H1 (cell line): ENCODE measurements at regions not wholly inside any gene's neighbourhood (a gene's known extent, or its start where the extent isn't known, plus 50 kb on each side); places are given as distances from the start of the nearest gene placed in this dataset.

Source experiments
- CTCF ChIA-PET: fragments of 300-600 bp; sonication (Branson Sonifier 250); formaldehyde crosslinking; loops from one replicate; lab custom pipeline; 2021; ENCODE audit not compliant: partially characterized antibody; lab: Charles Lee
- POLR2A ChIA-PET: fragments of 300-600 bp; sonication (Branson Sonifier 250); formaldehyde crosslinking; loops from one replicate; lab custom pipeline; 2021; ENCODE audit warnings: inconsistent platforms; ENCODE audit not compliant: partially characterized antibody; lab: Charles Lee
- DNase-seq, 2 experiments: peaks; one replicate each; pipeline versions ENCODE4 v3.0.0 to v3.0.0-alpha.2; 2010 to 2022; ENCODE audit warnings: low spot score in 2 of 2, low read depth in 1 of 2, mixed read lengths in 1 of 2
- FAIRE-seq: peaks from 2 replicates; lab custom pipeline; 2011; peaks lifted over from hg19 to GRCh38; lab: Jason Lieb, UNC
- H2AFZ ChIP-seq: 2 replicates; pipeline ENCODE4 v1.8.1; 2012; ENCODE audit warnings: low read length, inconsistent platforms
- H2AK5ac ChIP-seq: 2 replicates; pipeline ENCODE4 v1.6.1; 2013; ENCODE audit warnings: low read depth, low read length
- H2BK120ac ChIP-seq: replicated peaks from 2 replicates; pipeline ENCODE3; 2013; ENCODE audit warnings: low read depth, low read length, inconsistent platforms
- H2BK12ac ChIP-seq: 2 replicates; pipeline ENCODE4 v1.6.1; 2013; ENCODE audit warnings: low read depth, low read length
- H2BK15ac ChIP-seq: 2 replicates; pipeline ENCODE4 v1.6.1; 2013; ENCODE audit warnings: low read length
- H2BK20ac ChIP-seq: 2 replicates; pipeline ENCODE4 v1.6.1; 2013; ENCODE audit warnings: low read length
- H2BK5ac ChIP-seq: 2 replicates; pipeline ENCODE4 v1.6.1; 2013; ENCODE audit warnings: low read depth, low read length
- H3K14ac ChIP-seq: 2 replicates; pipeline ENCODE4 v1.6.1; 2013; ENCODE audit warnings: inconsistent platforms; ENCODE audit not compliant: insufficient read length
- H3K18ac ChIP-seq: 2 replicates; pipeline ENCODE4 v1.6.1; 2013; ENCODE audit warnings: low read length; ENCODE audit errors: extremely low read depth
- H3K23ac ChIP-seq: 2 replicates; pipeline ENCODE4 v1.6.1; 2013; ENCODE audit warnings: inconsistent platforms; ENCODE audit not compliant: insufficient read length
- H3K23me2 ChIP-seq: 2 replicates; pipeline ENCODE4 v1.6.1; 2013; ENCODE audit warnings: low read depth, low read length
- H3K27ac ChIP-seq: 2 replicates; pipeline ENCODE4 v1.6.1; 2011; ENCODE audit warnings: low read depth, low read length, inconsistent platforms
- H3K27me3 ChIP-seq, 4 experiments: replicated peaks in 1 of 4; 1 replicate in 1 of 4; 2 replicates in 3 of 4; pipeline versions ENCODE4 v1.6.1 to v1.8.1; 2011 to 2013; ENCODE audit warnings: low read length in 3 of 4, mild to moderate bottlenecking in 3 of 4, inconsistent platforms in 2 of 4, mixed read lengths in 2 of 4, moderate library complexity in 1 of 4; ENCODE audit not compliant: control insufficient read depth in 3 of 4, insufficient read depth in 3 of 4; ENCODE audit errors: extremely low read depth in 1 of 4
- H3K36me3 ChIP-seq, 4 experiments: 2 replicates each; pipeline versions ENCODE4 v1.6.1 to v1.8.1; 2011 to 2013; ENCODE audit warnings: mild to moderate bottlenecking in 4 of 4, low read length in 3 of 4, moderate library complexity in 2 of 4, control low read depth in 1 of 4, inconsistent platforms in 1 of 4; ENCODE audit not compliant: insufficient read depth in 4 of 4, control insufficient read depth in 2 of 4
- H3K4ac ChIP-seq: replicated peaks from 2 replicates; pipeline ENCODE3; 2013; ENCODE audit warnings: low read length, low read depth, mixed read lengths, inconsistent platforms; ENCODE audit not compliant: insufficient read length
- H3K4me1 ChIP-seq, 4 experiments: replicated peaks in 1 of 4; 1 replicate in 1 of 4; 2 replicates in 3 of 4; pipeline versions ENCODE4 v1.6.1 to v1.8.1; 2011 to 2013; ENCODE audit warnings: low read length in 3 of 4, inconsistent platforms in 2 of 4, mixed read lengths in 1 of 4; ENCODE audit not compliant: insufficient read depth in 4 of 4, control insufficient read depth in 3 of 4
- H3K4me2 ChIP-seq, 2 experiments: 2 replicates each; pipeline versions ENCODE4 v1.6.1 to v1.8.1; 2011 to 2013; ENCODE audit warnings: low read depth in 2 of 2, low read length in 2 of 2, control low read depth in 1 of 2, inconsistent platforms in 1 of 2, mild to moderate bottlenecking in 1 of 2; ENCODE audit not compliant: insufficient read depth in 1 of 2
- H3K4me3 ChIP-seq, 4 experiments: fragments of 200-600, 300-600 bp in 1 of 4; sonication (generic), shearing (Covaris generic), sonication (Bioruptor Twin) in 1 of 4; 2 replicates each; pipeline versions ENCODE4 v1.5.1 to v1.8.1; 2011 to 2016; ENCODE audit warnings: low read length in 4 of 4, low read depth in 3 of 4, control low read depth in 2 of 4, inconsistent platforms in 2 of 4, mild to moderate bottlenecking in 2 of 4, mixed read lengths in 1 of 4, moderate library complexity in 1 of 4; ENCODE audit not compliant: insufficient read depth in 2 of 4; ENCODE audit errors: extremely low read depth in 1 of 4
- H3K56ac ChIP-seq: replicated peaks from 2 replicates; pipeline ENCODE3; 2013; ENCODE audit warnings: low read depth, mild to moderate bottlenecking, mixed read lengths, low read length, inconsistent platforms; ENCODE audit not compliant: insufficient read length
- H3K79me1 ChIP-seq: 2 replicates; pipeline ENCODE4 v1.6.1; 2013; ENCODE audit warnings: low read depth, low read length, control low read depth
- H3K79me2 ChIP-seq, 2 experiments: 2 replicates each; pipeline versions ENCODE4 v1.6.1 to v1.8.1; 2012 to 2013; ENCODE audit warnings: low read length in 2 of 2, mild to moderate bottlenecking in 2 of 2, inconsistent platforms in 1 of 2; ENCODE audit not compliant: insufficient read depth in 2 of 2, control insufficient read depth in 1 of 2
- H3K9ac ChIP-seq, 4 experiments: replicated peaks in 1 of 4; 1 replicate in 1 of 4; 2 replicates in 3 of 4; pipeline versions ENCODE4 v1.6.1 to v1.8.1; 2011 to 2013; ENCODE audit warnings: low read depth in 3 of 4, low read length in 3 of 4, control low read depth in 2 of 4, mild to moderate bottlenecking in 2 of 4, moderate library complexity in 2 of 4, inconsistent platforms in 1 of 4; ENCODE audit errors: extremely low read depth in 1 of 4
- H3K9me3 ChIP-seq, 2 experiments: 2 replicates each; pipeline versions ENCODE4 v1.6.1 to v1.8.1; 2012 to 2013; ENCODE audit warnings: mild to moderate bottlenecking in 2 of 2, moderate library complexity in 2 of 2, control low read depth in 1 of 2, inconsistent platforms in 1 of 2, low read depth in 1 of 2, low read length in 1 of 2, mixed read lengths in 1 of 2; ENCODE audit not compliant: insufficient read depth in 2 of 2
- H4K20me1 ChIP-seq, 2 experiments: replicated peaks in 1 of 2; 2 replicates each; pipeline versions ENCODE3 to v1.8.1; 2011 to 2013; ENCODE audit warnings: inconsistent platforms in 2 of 2, low read length in 2 of 2, mild to moderate bottlenecking in 1 of 2; ENCODE audit not compliant: insufficient read depth in 2 of 2, control insufficient read depth in 1 of 2
- H4K5ac ChIP-seq: 2 replicates; pipeline ENCODE4 v1.6.1; 2013; ENCODE audit warnings: low read length, low read depth, mixed read lengths, inconsistent platforms; ENCODE audit not compliant: insufficient read length
- H4K8ac ChIP-seq: 2 replicates; pipeline ENCODE4 v1.8.0; 2013; ENCODE audit warnings: mild to moderate bottlenecking, moderate library complexity, low read length, inconsistent platforms; ENCODE audit not compliant: insufficient read depth; ENCODE audit errors: extremely low read depth
- H4K91ac ChIP-seq: replicated peaks from 2 replicates; pipeline ENCODE3; 2013; ENCODE audit warnings: low read length, mixed read lengths, inconsistent platforms; ENCODE audit not compliant: insufficient read length
- BACH1 ChIP-seq: IDR thresholded peaks from 2 replicates; pipeline ENCODE4 v1.6.1; 2012; ENCODE audit warnings: low read length, improper control_type of control experiment
- BCL11A ChIP-seq, 2 experiments: IDR thresholded peaks; one replicate each; pipeline ENCODE4 v1.6.1; 2011; ENCODE audit warnings: low read depth in 2 of 2, low read length in 2 of 2, mild to moderate bottlenecking in 2 of 2
- CBX5 ChIP-seq: fragments of 300-800, 300-1000 bp; sonication (generic); IDR thresholded peaks from 2 replicates; pipeline ENCODE4 v1.7.1; 2016; ENCODE audit warnings: antibody characterized with exemption, low read length, low read depth
- CBX8 ChIP-seq: fragments of 300-800, 300-1000 bp; sonication (generic); IDR thresholded peaks from 2 replicates; pipeline ENCODE4 v1.7.1; 2016; ENCODE audit warnings: low read depth, low read length, borderline replicate concordance
- CREB1 ChIP-seq: IDR thresholded peaks from 2 replicates; pipeline ENCODE4 v1.6.1; 2012; ENCODE audit warnings: inconsistent platforms
- CTBP2 ChIP-seq: IDR thresholded peaks from 2 replicates; pipeline ENCODE4 v1.7.0; 2011; ENCODE audit warnings: borderline replicate concordance, mild to moderate bottlenecking, moderate library complexity, mixed read lengths, low read length; ENCODE audit not compliant: insufficient read depth, insufficient read length
- GABPA ChIP-seq: IDR thresholded peaks from 2 replicates; pipeline ENCODE4 v1.6.1; 2011; ENCODE audit warnings: mild to moderate bottlenecking, low read length, moderate library complexity, borderline replicate concordance; ENCODE audit not compliant: insufficient read depth
- GTF2F1 ChIP-seq: IDR thresholded peaks from 2 replicates; pipeline ENCODE4 v1.6.1; 2012; ENCODE audit warnings: low read depth, low read length, improper control_type of control experiment, borderline replicate concordance
- JUN ChIP-seq: IDR thresholded peaks from 2 replicates; pipeline ENCODE4 v1.6.1; 2011; ENCODE audit warnings: low read depth, mild to moderate bottlenecking, improper control_type of control experiment, low read length
- PHF8 ChIP-seq: fragments of 200-600 bp; sonication (generic); conservative IDR thresholded peaks from 2 replicates; pipeline ENCODE4 v1.7.1; 2012; ENCODE audit warnings: low read depth, mild to moderate bottlenecking, inconsistent platforms, low read length, moderate library complexity
- RFX5 ChIP-seq: IDR thresholded peaks from 2 replicates; pipeline ENCODE4 v1.6.1; 2011; ENCODE audit warnings: low read depth, low read length, improper control_type of control experiment, borderline replicate concordance
- SIRT6 ChIP-seq: IDR thresholded peaks from one replicate; pipeline ENCODE4 v1.7.1; 2012; ENCODE audit warnings: low read length, inconsistent platforms
- SRF ChIP-seq: IDR thresholded peaks from 2 replicates; pipeline ENCODE4 v1.6.1; 2011; ENCODE audit warnings: mild to moderate bottlenecking, low read depth, low read length, moderate library complexity
- TBP ChIP-seq: IDR thresholded peaks from 2 replicates; pipeline ENCODE4 v1.6.1; 2011; ENCODE audit warnings: low read depth, low read length, improper control_type of control experiment
- WGBS, 2 experiments: shearing (Covaris generic) in 1 of 2; methylation state at CpG; one replicate each; pipeline versions ENCODE4 v1.1.6 to v1.1.7; 2013 to 2015; ENCODE audit warnings: low lambda C conversion rate in 2 of 2, mixed read lengths in 2 of 2, inconsistent platforms in 1 of 2, low coverage in 1 of 2, missing lambda C conversion rate in 1 of 2; ENCODE audit not compliant: insufficient replicate concordance in 2 of 2, insufficient coverage in 1 of 2, insufficient read length in 1 of 2; ENCODE audit errors: extremely low coverage in 1 of 2, missing lambda C conversion rate in 1 of 2; 5-methylcytosine and 5-hydroxymethylcytosine counted together
- TF ChIP-seq, protein P1 (sequence below): IDR thresholded peaks from 2 replicates; pipeline ENCODE4 v1.6.1; 2012; ENCODE audit warnings: inconsistent platforms

DNA sequence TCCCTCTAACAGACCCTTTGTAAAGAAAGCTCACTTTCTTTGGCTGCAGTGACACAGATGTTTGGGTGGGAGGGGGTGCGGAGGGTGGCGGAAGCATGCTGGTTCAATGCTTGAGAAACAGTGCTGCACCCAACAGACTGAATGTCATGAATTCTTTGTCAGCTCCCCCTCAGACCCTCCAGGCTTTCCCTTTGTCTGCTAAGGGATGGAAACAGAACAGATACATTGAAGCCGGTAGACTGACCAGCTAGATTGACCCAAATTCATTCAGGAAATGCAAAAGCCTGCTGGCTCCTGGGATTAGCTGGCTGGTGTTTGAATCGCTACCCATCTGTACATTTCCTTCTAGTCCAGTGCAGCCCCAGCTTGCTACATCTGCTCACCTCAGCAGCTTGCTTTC is 90.8 kb upstream of the PAK3 start:
- Histone ChIP-seq H3K4me3 (no peak overlapping the region), H3K23me2 (no peaks in the 10 kb centered on the region), H3K4ac (no peak overlapping the region), H2BK5ac (no peak overlapping the region), H2BK120ac (no peak overlapping the region), H2BK15ac (no peak overlapping the region), H3K14ac (no peak overlapping the region), H3K23ac (no peak overlapping the region), H3K79me1 (no peaks in the 10 kb centered on the region), H2AFZ (no peak overlapping the region), H3K36me3 (no peaks in the 10 kb centered on the region), H3K4me1 (peaks cover 0 to 2% (median under 1%) of the 10 kb centered on the region in 4 experiments; a peak in 1 of 7 replicates), H3K4me2 (no peak overlapping the region), H4K8ac (no peak overlapping the region), H2AK5ac (no peak overlapping the region), H3K56ac (no peak overlapping the region), H4K5ac (no peak overlapping the region), H4K20me1 (no peaks in the 10 kb centered on the region), H3K9ac (no peak overlapping the region), H3K18ac (no peak overlapping the region), H3K27me3 (no peaks in the 10 kb centered on the region), H2BK12ac (no peak overlapping the region), H3K9me3 (no peaks in the 10 kb centered on the region), H4K91ac (no peak overlapping the region), H2BK20ac (no peak overlapping the region), H3K79me2 (no peaks in the 10 kb centered on the region), H3K27ac (no peak overlapping the region)
- POLR2A ChIA-PET, result no interaction called here
- WGBS, 2 experiments, result 78% methylated on average over 4 of the region's 4 CpGs; no CpG with 5 or more reads in 1 of the 2 experiments
- DNase-seq, result no peak
- FAIRE-seq, result no peak
- CTCF ChIA-PET, result interaction anchor here (1.0 kb wide), 3 partner anchors 13 to 95 kb away, joined by 3 to 5 read pairs (median 3); no protein-coding TSS in a partner anchor
- TF ChIP-seq, protein P1, sequence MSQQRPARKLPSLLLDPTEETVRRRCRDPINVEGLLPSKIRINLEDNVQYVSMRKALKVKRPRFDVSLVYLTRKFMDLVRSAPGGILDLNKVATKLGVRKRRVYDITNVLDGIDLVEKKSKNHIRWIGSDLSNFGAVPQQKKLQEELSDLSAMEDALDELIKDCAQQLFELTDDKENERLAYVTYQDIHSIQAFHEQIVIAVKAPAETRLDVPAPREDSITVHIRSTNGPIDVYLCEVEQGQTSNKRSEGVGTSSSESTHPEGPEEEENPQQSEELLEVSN, result no peak
- TF ChIP-seq CBX8, result no peak
- no peak for TF ChIP-seq TBP
- no peak for TF ChIP-seq RFX5
- TF ChIP-seq SIRT6, result no peak
- no peak for TF ChIP-seq JUN
- no peak for TF ChIP-seq BCL11A (IDR thresholded peaks at IDR 0.05; ENCODE audit: low read depth in 2 of 2, low read length in 2 of 2)
- TF ChIP-seq PHF8, result no peak
- no peak for TF ChIP-seq CTBP2
- no peak for TF ChIP-seq GTF2F1
- TF ChIP-seq SRF, result no peak
- no peak for TF ChIP-seq CBX5
- no peak for TF ChIP-seq GABPA
- no peak for TF ChIP-seq CREB1
- TF ChIP-seq BACH1, result no peak
